Fibroblast of mammary gland (primary cell): ENCODE measurements at regions not wholly inside any gene's neighbourhood (a gene's known extent, or its start where the extent isn't known, plus 50 kb on each side); places are given as distances from the start of the nearest gene placed in this dataset.

ENCODE experiments used
- DNase-seq: peaks from one replicate; pipeline ENCODE4 v3.0.0-alpha.2; 2010; ENCODE audit warnings: low read depth
- H3K4me3 ChIP-seq: 2 replicates; pipeline ENCODE4 v1.5.1; 2011; ENCODE audit warnings: low read depth, mild to moderate bottlenecking, low read length, moderate library complexity; ENCODE audit not compliant: control insufficient read depth
- TF ChIP-seq, protein P1 (sequence below): conservative IDR thresholded peaks from 2 replicates; pipeline ENCODE4 v1.5.1; 2011; ENCODE audit warnings: low read depth, low read length, inconsistent platforms; ENCODE audit not compliant: control insufficient read depth, insufficient read depth

DNA sequence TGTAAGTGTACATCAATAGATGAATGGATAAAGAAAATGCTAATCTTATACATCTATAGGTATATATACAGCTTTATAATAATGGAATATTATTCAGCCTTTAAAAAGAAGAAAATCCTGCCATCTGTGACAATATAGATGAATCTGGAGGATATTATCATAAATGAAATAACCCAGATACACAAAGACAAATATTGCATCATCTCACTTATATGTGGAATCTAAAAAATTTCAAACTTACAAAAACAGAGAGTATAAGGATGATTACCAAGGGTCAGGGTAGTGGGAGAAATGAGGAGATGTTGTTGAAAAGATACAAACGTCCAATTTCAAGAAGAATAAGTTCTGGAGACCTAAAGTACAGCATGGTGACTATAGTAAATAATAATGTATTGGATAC is 85.4 kb upstream of the AGTR1 start:
- TF ChIP-seq, protein P1, sequence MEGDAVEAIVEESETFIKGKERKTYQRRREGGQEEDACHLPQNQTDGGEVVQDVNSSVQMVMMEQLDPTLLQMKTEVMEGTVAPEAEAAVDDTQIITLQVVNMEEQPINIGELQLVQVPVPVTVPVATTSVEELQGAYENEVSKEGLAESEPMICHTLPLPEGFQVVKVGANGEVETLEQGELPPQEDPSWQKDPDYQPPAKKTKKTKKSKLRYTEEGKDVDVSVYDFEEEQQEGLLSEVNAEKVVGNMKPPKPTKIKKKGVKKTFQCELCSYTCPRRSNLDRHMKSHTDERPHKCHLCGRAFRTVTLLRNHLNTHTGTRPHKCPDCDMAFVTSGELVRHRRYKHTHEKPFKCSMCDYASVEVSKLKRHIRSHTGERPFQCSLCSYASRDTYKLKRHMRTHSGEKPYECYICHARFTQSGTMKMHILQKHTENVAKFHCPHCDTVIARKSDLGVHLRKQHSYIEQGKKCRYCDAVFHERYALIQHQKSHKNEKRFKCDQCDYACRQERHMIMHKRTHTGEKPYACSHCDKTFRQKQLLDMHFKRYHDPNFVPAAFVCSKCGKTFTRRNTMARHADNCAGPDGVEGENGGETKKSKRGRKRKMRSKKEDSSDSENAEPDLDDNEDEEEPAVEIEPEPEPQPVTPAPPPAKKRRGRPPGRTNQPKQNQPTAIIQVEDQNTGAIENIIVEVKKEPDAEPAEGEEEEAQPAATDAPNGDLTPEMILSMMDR: no peak
- no peak overlapping the region for H3K4me3 ChIP-seq
- no peak for DNase-seq

DNA sequence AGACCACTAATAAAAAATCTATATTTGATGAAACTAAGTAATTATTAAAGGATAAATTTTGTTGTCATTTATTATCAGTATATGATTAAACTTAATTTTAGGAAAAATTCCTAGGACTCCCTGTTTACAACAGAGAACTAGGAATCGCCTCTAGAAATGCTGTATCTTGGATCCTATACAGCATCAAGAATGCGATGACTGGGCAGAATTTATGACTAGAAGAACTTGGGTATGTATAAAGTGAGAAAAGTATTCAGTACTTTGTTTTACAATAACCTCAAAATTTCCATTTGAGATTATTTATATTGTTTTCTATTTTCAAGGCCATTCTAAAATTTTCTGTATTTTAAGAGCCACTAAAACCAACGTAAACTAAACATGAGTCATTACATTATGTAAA is 82.3 kb upstream of the AGTR1 start:
- no peak for DNase-seq
- TF ChIP-seq, protein P1: no peak
- H3K4me3 ChIP-seq: no peak overlapping the region

DNA sequence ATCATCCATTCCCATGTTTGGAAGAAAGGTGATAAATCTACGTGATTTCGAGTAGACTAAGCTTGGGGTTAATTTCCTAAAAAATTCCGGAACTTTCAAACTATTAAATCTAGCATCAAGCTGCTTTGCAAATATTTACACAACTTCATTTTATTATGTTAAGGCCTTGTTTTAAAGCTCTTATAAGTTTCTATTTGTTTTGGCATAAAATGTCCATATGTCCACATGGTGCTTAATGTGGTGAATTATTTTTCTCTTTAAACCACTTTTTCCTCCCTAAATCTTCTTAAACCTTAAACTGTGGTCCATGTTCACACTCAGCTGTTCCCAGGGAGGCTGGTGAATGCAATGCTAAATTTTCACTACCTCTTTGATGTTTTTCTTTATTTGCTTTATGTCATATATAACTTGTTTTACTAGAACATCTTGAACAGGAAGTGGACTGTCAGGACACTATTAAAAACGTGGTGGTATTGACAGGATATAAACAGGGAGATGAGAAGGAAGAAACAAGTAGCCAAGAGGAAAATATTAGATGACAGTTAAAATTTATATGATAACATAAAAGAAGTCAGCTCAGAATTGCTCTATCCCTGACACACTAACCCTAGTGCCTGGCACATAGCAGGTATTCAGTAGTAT is 72.5 kb upstream of the AGTR1 start:
- DNase-seq: no peak
- TF ChIP-seq, protein P1: no peak
- H3K4me3 ChIP-seq: no peak overlapping the region

- TF ChIP-seq, protein P1: no peak
- DNase-seq: no peak
- no peak overlapping the region for H3K4me3 ChIP-seq
Measured at GRCh38 chr3:148625991-148626390, 71.7 kb upstream of the AGTR1 start.

GRCh38 chr3:148629006-148629405 is 68.7 kb upstream of the AGTR1 start:
- TF ChIP-seq, protein P1: no peak
- no peak overlapping the region for H3K4me3 ChIP-seq
- no peak for DNase-seq

DNA sequence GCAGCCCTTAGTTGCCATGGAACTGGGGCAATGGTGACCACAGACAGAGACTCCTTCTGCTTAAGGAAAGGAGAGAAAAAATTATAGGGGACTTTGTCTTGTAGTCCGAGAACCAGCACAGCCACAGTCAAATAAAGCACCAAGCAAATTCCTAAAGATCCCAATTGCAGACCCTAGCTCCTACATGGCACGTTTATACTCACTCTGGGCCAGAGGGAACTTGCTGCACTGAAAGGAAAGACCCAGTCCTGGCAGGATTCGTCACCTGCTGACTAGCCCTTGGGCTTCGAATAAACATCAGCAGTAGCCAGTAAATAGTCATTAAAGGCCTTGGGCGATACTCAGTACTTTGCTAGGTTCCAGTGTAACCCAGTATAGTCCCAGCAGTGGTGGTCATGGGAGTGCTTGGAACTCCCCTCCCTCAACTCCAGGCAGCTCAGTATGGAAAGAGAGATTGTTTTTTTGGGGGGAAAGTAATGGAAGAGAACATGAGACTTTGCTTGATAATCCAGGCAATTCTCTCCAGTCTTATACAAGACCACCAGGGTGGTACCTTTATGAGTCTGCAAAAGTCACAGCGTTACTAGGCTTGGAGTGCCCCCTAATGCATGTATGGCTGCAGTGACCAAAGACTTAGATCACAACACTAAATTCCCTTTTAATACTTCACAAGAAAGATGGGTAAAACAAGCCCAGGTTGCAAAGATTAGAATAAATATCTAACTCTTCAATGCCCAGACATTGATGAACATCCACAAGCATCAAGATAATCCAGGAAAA is 66.4 kb upstream of the AGTR1 start:
- DNase-seq: peak; percentile 23

More for the DNA sequence above, 66.4 kb upstream of the AGTR1 start:
- H3K4me3 ChIP-seq: no peak overlapping the region
- TF ChIP-seq, protein P1: peak; percentile 48
